H9 (cell line): ENCODE measurements at regions not wholly inside any gene's neighbourhood (a gene's known extent, or its start where the extent isn't known, plus 50 kb on each side); places are given as distances from the start of the nearest gene placed in this dataset.

Source experiments
- DNase-seq: peaks from one replicate; pipeline ENCODE4 v3.0.0-alpha.2; 2017
- H2AFZ ChIP-seq: one replicate; pipeline ENCODE4 v1.6.1; 2013; ENCODE audit warnings: mild to moderate bottlenecking, low read length, control low read depth, moderate library complexity
- H2AK5ac ChIP-seq: 2 replicates; pipeline ENCODE4 v1.6.1; 2013; ENCODE audit warnings: low read length, control low read depth, mixed read lengths; ENCODE audit not compliant: insufficient read length
- H2BK120ac ChIP-seq: one replicate; pipeline ENCODE4 v1.6.1; 2013; ENCODE audit warnings: low read depth, mild to moderate bottlenecking, low read length, control low read depth, inconsistent platforms; ENCODE audit not compliant: poor library complexity, severe bottlenecking
- H2BK12ac ChIP-seq: 2 replicates; pipeline ENCODE4 v1.6.1; 2013; ENCODE audit warnings: low read length, control low read depth, mixed read lengths, low read depth; ENCODE audit not compliant: insufficient read length
- H2BK15ac ChIP-seq: 2 replicates; pipeline ENCODE4 v1.6.1; 2013; ENCODE audit warnings: low read depth, low read length, control low read depth
- H2BK20ac ChIP-seq: one replicate; pipeline ENCODE4 v1.6.1; 2013; ENCODE audit warnings: low read depth, mild to moderate bottlenecking, low read length, control low read depth, inconsistent platforms; ENCODE audit not compliant: poor library complexity, severe bottlenecking
- H2BK5ac ChIP-seq: 2 replicates; pipeline ENCODE4 v1.6.1; 2013; ENCODE audit warnings: low read length, control low read depth, mixed read lengths; ENCODE audit not compliant: insufficient read length
- H3K14ac ChIP-seq: 2 replicates; pipeline ENCODE4 v1.6.1; 2013; ENCODE audit warnings: low read length, control low read depth; ENCODE audit not compliant: insufficient read depth
- H3K18ac ChIP-seq: 2 replicates; pipeline ENCODE4 v1.6.1; 2013; ENCODE audit warnings: low read depth, mild to moderate bottlenecking, mixed read lengths, low read length, control low read depth; ENCODE audit not compliant: insufficient read length
- H3K23ac ChIP-seq: 2 replicates; pipeline ENCODE4 v1.6.1; 2013; ENCODE audit warnings: low read length, control low read depth, mixed read lengths, low read depth; ENCODE audit not compliant: insufficient read length
- H3K23me2 ChIP-seq: 2 replicates; pipeline ENCODE4 v1.6.1; 2013; ENCODE audit warnings: low read depth, mild to moderate bottlenecking, mixed read lengths, low read length, control low read depth; ENCODE audit not compliant: insufficient read length, poor library complexity, severe bottlenecking
- H3K27ac ChIP-seq: 2 replicates; pipeline ENCODE4 v1.5.1; 2013; ENCODE audit warnings: low read length, control low read depth, mixed read lengths, low read depth; ENCODE audit not compliant: insufficient read length
- H3K27me3 ChIP-seq: 2 replicates; pipeline ENCODE4 v1.6.1; 2013; ENCODE audit warnings: low read length, control low read depth, inconsistent platforms; ENCODE audit not compliant: insufficient read depth
- H3K4ac ChIP-seq: 2 replicates; pipeline ENCODE4 v1.6.1; 2013; ENCODE audit warnings: low read depth, mild to moderate bottlenecking, control low read depth, inconsistent platforms, low read length, moderate library complexity
- H3K4me1 ChIP-seq: 2 replicates; pipeline ENCODE4 v1.6.1; 2013; ENCODE audit warnings: low read length, control low read depth, inconsistent platforms; ENCODE audit not compliant: insufficient read depth
- H3K4me2 ChIP-seq: 2 replicates; pipeline ENCODE4 v1.6.1; 2013; ENCODE audit warnings: low read length, control low read depth, mixed read lengths; ENCODE audit not compliant: insufficient read length, insufficient read depth
- H3K56ac ChIP-seq: 2 replicates; pipeline ENCODE4 v1.6.1; 2013; ENCODE audit warnings: low read depth, mild to moderate bottlenecking, mixed read lengths, low read length, control low read depth; ENCODE audit not compliant: insufficient read length
- H3K79me1 ChIP-seq: 2 replicates; pipeline ENCODE4 v1.6.1; 2013; ENCODE audit warnings: low read depth, mild to moderate bottlenecking, moderate library complexity, low read length, control low read depth, inconsistent platforms; ENCODE audit not compliant: insufficient read depth, poor library complexity, severe bottlenecking
- H3K79me2 ChIP-seq: 2 replicates; pipeline ENCODE4 v1.6.1; 2013; ENCODE audit warnings: low read length, control low read depth, inconsistent platforms; ENCODE audit not compliant: insufficient read depth
- H3K9ac ChIP-seq: 2 replicates; pipeline ENCODE4 v1.6.1; 2013; ENCODE audit warnings: low read length, control low read depth, mixed read lengths; ENCODE audit not compliant: insufficient read length; ENCODE audit errors: extremely low read depth
- H3K9me3 ChIP-seq: one replicate; pipeline ENCODE4 v1.6.1; 2013; ENCODE audit warnings: low read depth, low read length, inconsistent platforms; ENCODE audit not compliant: control insufficient read depth
- H3T11ph ChIP-seq: one replicate; pipeline ENCODE4 v1.6.1; 2013; ENCODE audit warnings: mild to moderate bottlenecking, low read length, control low read depth, inconsistent platforms
- H4K20me1 ChIP-seq: one replicate; pipeline ENCODE4 v1.6.1; 2013; ENCODE audit not compliant: control insufficient read depth, insufficient read length, insufficient read depth
- H4K5ac ChIP-seq: 2 replicates; pipeline ENCODE4 v1.6.1; 2013; ENCODE audit warnings: low read depth, mild to moderate bottlenecking, mixed read lengths, low read length, control low read depth; ENCODE audit not compliant: insufficient read length
- H4K8ac ChIP-seq: replicated peaks from 2 replicates; pipeline ENCODE4 v1.6.1; 2013; ENCODE audit warnings: low read length, control low read depth, mixed read lengths, low read depth; ENCODE audit not compliant: insufficient read length
- H4K91ac ChIP-seq: 2 replicates; pipeline ENCODE4 v1.6.1; 2013; ENCODE audit warnings: low read depth, mild to moderate bottlenecking, moderate library complexity, mixed read lengths, low read length, control low read depth; ENCODE audit not compliant: insufficient read length
- H3K27ac Mint-ChIP-seq, 3 experiments: 2 replicates in 2 of 3; 3 replicates in 1 of 3; pipeline ENCODE4 v1.8.0; 2020 to 2021; ENCODE audit warnings: mixed read lengths in 3 of 3, mild to moderate bottlenecking in 1 of 3, moderate library complexity in 1 of 3
- H3K27me3 Mint-ChIP-seq: 2 replicates; pipeline ENCODE4 v1.8.0; 2021; ENCODE audit warnings: low read depth, mild to moderate bottlenecking, moderate library complexity, mixed read lengths
- H3K36me3 Mint-ChIP-seq, 3 experiments: 2 replicates in 2 of 3; 3 replicates in 1 of 3; pipeline ENCODE4 v1.8.0; 2020 to 2021; ENCODE audit warnings: low read depth in 3 of 3, mixed read lengths in 3 of 3; ENCODE audit not compliant: insufficient read depth in 1 of 3
- H3K4me1 Mint-ChIP-seq, 2 experiments: 2 replicates each; pipeline ENCODE4 v1.8.0; 2020; ENCODE audit warnings: mixed read lengths in 2 of 2
- H3K4me3 Mint-ChIP-seq, 2 experiments: 2 replicates in 1 of 2; 3 replicates in 1 of 2; pipeline ENCODE4 v1.8.0; 2020 to 2021; ENCODE audit warnings: mild to moderate bottlenecking in 2 of 2, mixed read lengths in 2 of 2, moderate library complexity in 1 of 2
- H3K9me3 Mint-ChIP-seq, 2 experiments: 2 replicates in 1 of 2; 3 replicates in 1 of 2; pipeline ENCODE4 v1.8.0; 2020; ENCODE audit warnings: mild to moderate bottlenecking in 2 of 2, mixed read lengths in 2 of 2, moderate library complexity in 1 of 2
- WGBS: extraction: QIAGEN DNeasy Blood & Tissue Kit; methylation state at CpG from one replicate; pipeline ENCODE4 v1.1.7; 2013; ENCODE audit warnings: missing lambda C conversion rate, low lambda C conversion rate, mixed read lengths; ENCODE audit not compliant: insufficient read length; ENCODE audit errors: extremely low coverage; 5-methylcytosine and 5-hydroxymethylcytosine counted together
- TF ChIP-seq, protein P1 (sequence below): fragments of 200-600 bp; sonication (generic); conservative IDR thresholded peaks from 3 replicates; pipeline ENCODE4 v1.8.0; 2021; ENCODE audit warnings: antibody characterized with exemption, mild to moderate bottlenecking

DNA sequence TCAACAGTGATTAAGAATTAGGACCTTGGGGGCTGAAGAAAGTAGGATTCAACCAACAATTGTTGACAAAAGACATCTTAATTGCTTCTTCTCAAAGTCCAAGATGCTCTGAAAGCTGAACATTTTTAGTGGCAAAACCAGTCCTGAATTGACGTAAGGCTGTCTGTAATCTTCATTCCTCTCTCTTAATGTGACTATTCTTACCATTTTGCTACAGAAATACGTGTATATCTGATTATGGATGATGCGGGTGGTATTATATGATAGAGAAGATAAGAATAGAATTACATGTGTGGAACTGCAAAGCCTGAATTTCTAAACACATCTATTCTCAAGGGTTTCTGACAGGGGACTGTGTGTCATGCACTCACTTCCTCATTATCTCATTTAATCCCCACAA lies 130.3 kb upstream of the SASH1 start:
- Histone ChIP-seq H4K20me1 (no peaks in the 10 kb centered on the region), H2AFZ (no peak overlapping the region), H3K18ac (no peak overlapping the region), H3K4ac (no peak overlapping the region), H3K23me2 (no peaks in the 10 kb centered on the region), H3K9me3 (no peaks in the 10 kb centered on the region), H3K79me2 (no peaks in the 10 kb centered on the region), H3K4me2 (no peak overlapping the region), H2BK20ac (no peak overlapping the region), H3K23ac (no peak overlapping the region), H2BK120ac (no peak overlapping the region), H4K5ac (no peak overlapping the region), H3T11ph (no peak overlapping the region), H3K27me3 (no peaks in the 10 kb centered on the region), H3K56ac (no peak overlapping the region), H2BK15ac (no peak overlapping the region), H2BK5ac (no peak overlapping the region), H2AK5ac (no peak overlapping the region), H3K14ac (no peak overlapping the region), H4K8ac (no peak overlapping the region), H2BK12ac (no peak overlapping the region), H3K79me1 (no peaks in the 10 kb centered on the region), H3K27ac (no peak overlapping the region), H3K9ac (no peak overlapping the region), H3K4me1 (no peaks in the 10 kb centered on the region), H4K91ac (no peak overlapping the region)
- no CpG with 5 or more reads among the region's 3 CpGs for WGBS
- Mint-ChIP-seq H3K27me3 (no peaks in the 10 kb centered on the region), H3K36me3 (no peaks in the 10 kb centered on the region), H3K27ac (no peak overlapping the region), H3K4me1 (0 out of 4 replicates have a peak, but pooled peaks cover 0 to 3% of the 10 kb centered on the region in 2 experiments), H3K9me3 (no peaks in the 10 kb centered on the region), H3K4me3 (no peak overlapping the region)
- TF ChIP-seq, protein P1, sequence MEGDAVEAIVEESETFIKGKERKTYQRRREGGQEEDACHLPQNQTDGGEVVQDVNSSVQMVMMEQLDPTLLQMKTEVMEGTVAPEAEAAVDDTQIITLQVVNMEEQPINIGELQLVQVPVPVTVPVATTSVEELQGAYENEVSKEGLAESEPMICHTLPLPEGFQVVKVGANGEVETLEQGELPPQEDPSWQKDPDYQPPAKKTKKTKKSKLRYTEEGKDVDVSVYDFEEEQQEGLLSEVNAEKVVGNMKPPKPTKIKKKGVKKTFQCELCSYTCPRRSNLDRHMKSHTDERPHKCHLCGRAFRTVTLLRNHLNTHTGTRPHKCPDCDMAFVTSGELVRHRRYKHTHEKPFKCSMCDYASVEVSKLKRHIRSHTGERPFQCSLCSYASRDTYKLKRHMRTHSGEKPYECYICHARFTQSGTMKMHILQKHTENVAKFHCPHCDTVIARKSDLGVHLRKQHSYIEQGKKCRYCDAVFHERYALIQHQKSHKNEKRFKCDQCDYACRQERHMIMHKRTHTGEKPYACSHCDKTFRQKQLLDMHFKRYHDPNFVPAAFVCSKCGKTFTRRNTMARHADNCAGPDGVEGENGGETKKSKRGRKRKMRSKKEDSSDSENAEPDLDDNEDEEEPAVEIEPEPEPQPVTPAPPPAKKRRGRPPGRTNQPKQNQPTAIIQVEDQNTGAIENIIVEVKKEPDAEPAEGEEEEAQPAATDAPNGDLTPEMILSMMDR = no peak
- DNase-seq = no peak
